ENCODE measurements at regions not wholly inside any gene's neighbourhood (a gene's known extent, or its start where the extent isn't known, plus 50 kb on each side); places are given as distances from the start of the nearest gene placed in this dataset.
"Not testable (repeated sequence)": the region's sequence is repeated elsewhere in the genome, so short reads cannot be mapped to it uniquely, and the experiment has no call there.

- no peaks in the 10 kb centered on the region for H3K27me3 ChIP-seq (ENCODE audit: control insufficient read depth, insufficient read depth, low read length)
- peak overlapping the region; percentile 73 for H2AFZ ChIP-seq
- no peak for TF ChIP-seq CTCF (IDR thresholded peaks at IDR 0.05)
- no peaks in the 10 kb centered on the region for H3K9me3 ChIP-seq (ENCODE audit: control insufficient read depth, low read length)
- no peaks in the 10 kb centered on the region for H3K36me3 ChIP-seq (ENCODE audit: control insufficient read depth, insufficient read depth, low read length)
- H3K79me2 ChIP-seq: no peaks in the 10 kb centered on the region
- no peaks in the 10 kb centered on the region for H3K4me1 ChIP-seq
- no peak overlapping the region for H3K4me3 ChIP-seq (ENCODE audit: low read depth, low read length)
- no peak overlapping the region for H3K4me2 ChIP-seq (ENCODE audit: low read length)
- H3K9ac ChIP-seq: no peak overlapping the region
- peak overlapping the region; percentile 43 for H3K27ac ChIP-seq
These were observed 359.4 kb downstream of the CD83 start for GRCh38 chr6:14476793-14477531.

GRCh38 chr6:14477559-14477958 lies 360.0 kb downstream of the CD83 start:
- Histone ChIP-seq H2AFZ (peak overlapping the region; percentile 73), H3K36me3 (ENCODE audit: control insufficient read depth, insufficient read depth, low read length) (no peaks in the 10 kb centered on the region), H3K27me3 (ENCODE audit: control insufficient read depth, insufficient read depth, low read length) (no peaks in the 10 kb centered on the region), H3K27ac (peak overlapping the region; percentile 43), H3K4me1 (no peaks in the 10 kb centered on the region), H3K9ac (no peak overlapping the region), H3K9me3 (ENCODE audit: control insufficient read depth, low read length) (no peaks in the 10 kb centered on the region), H3K4me2 (ENCODE audit: low read length) (no peak overlapping the region), H3K79me2 (no peaks in the 10 kb centered on the region), H3K4me3 (ENCODE audit: low read depth, low read length) (no peak overlapping the region)
- no peak for TF ChIP-seq CTCF (IDR thresholded peaks at IDR 0.05)

GRCh38 chr6:14478381-14479225 lies 361.0 kb downstream of the CD83 start:
- Histone ChIP-seq H3K27me3 (ENCODE audit: control insufficient read depth, insufficient read depth, low read length) (no peaks in the 10 kb centered on the region), H3K36me3 (ENCODE audit: control insufficient read depth, insufficient read depth, low read length) (no peaks in the 10 kb centered on the region), H3K4me1 (no peaks in the 10 kb centered on the region), H3K9me3 (ENCODE audit: control insufficient read depth, low read length) (no peaks in the 10 kb centered on the region), H3K4me2 (ENCODE audit: low read length) (no peak overlapping the region), H3K9ac (no peak overlapping the region), H3K27ac (no peak overlapping the region), H3K79me2 (no peaks in the 10 kb centered on the region), H3K4me3 (ENCODE audit: low read depth, low read length) (no peak overlapping the region), H2AFZ (no peak overlapping the region)
- TF ChIP-seq CTCF (IDR thresholded peaks at IDR 0.05): no peak

- not testable (repeated sequence) for H3K27me3 ChIP-seq (ENCODE audit: control insufficient read depth, insufficient read depth, low read length); H3K27ac ChIP-seq; H3K9me3 ChIP-seq (ENCODE audit: control insufficient read depth, low read length); H3K4me3 ChIP-seq (ENCODE audit: low read depth, low read length); H3K79me2 ChIP-seq; H3K9ac ChIP-seq; H3K4me1 ChIP-seq; H3K4me2 ChIP-seq (ENCODE audit: low read length); H3K36me3 ChIP-seq (ENCODE audit: control insufficient read depth, insufficient read depth, low read length); H2AFZ ChIP-seq
These were observed 364.4 kb downstream of the CD83 start for GRCh38 chr6:14481946-14482345.

- no peaks in the 10 kb centered on the region for H3K4me1 ChIP-seq
- no peaks in the 10 kb centered on the region for H3K27me3 ChIP-seq (ENCODE audit: control insufficient read depth, insufficient read depth, low read length)
- no peak overlapping the region for H3K4me3 ChIP-seq (ENCODE audit: low read depth, low read length)
- no peak for TF ChIP-seq CTCF (IDR thresholded peaks at IDR 0.05)
- H2AFZ ChIP-seq: no peak overlapping the region
- H3K4me2 ChIP-seq (ENCODE audit: low read length): no peak overlapping the region
- H3K27ac ChIP-seq: no peak overlapping the region
- H3K9me3 ChIP-seq (ENCODE audit: control insufficient read depth, low read length): no peaks in the 10 kb centered on the region
- H3K36me3 ChIP-seq (ENCODE audit: control insufficient read depth, insufficient read depth, low read length): no peaks in the 10 kb centered on the region
- H3K9ac ChIP-seq: no peak overlapping the region
- no peaks in the 10 kb centered on the region for H3K79me2 ChIP-seq
These were observed 370.1 kb downstream of the CD83 start for GRCh38 chr6:14487625-14488024.

All from parathyroid adenoma (tissue), 2 donors.